Omental fat pad (tissue), 3 donors: ENCODE measurements at regions not wholly inside any gene's neighbourhood (a gene's known extent, or its start where the extent isn't known, plus 50 kb on each side); places are given as distances from the start of the nearest gene placed in this dataset.

Experiments used
- ATAC-seq: fragments of 150-250 bp; one replicate; pipeline ENCODE4 v1.9.1; 2016; ENCODE audit warnings: mild to moderate bottlenecking, moderate library complexity; ENCODE audit not compliant: low FRiP score
- DNase-seq: peaks from one replicate; pipeline ENCODE4 v3.0.0-alpha.2; 2019; ENCODE audit warnings: low spot score
- TF ChIP-seq, protein P1 (sequence below), 3 donors: fragments of 450-650 bp; IDR thresholded peaks; one replicate each; pipeline ENCODE4 v1.5.1; 2016 to 2017; ENCODE audit warnings: antibody characterized with exemption in 3 of 3, mild to moderate bottlenecking in 3 of 3, moderate library complexity in 2 of 3

GRCh38 chr11:71189768-71190315, 62.5 kb downstream of the SHANK2 start:
- TF ChIP-seq, protein P1, sequence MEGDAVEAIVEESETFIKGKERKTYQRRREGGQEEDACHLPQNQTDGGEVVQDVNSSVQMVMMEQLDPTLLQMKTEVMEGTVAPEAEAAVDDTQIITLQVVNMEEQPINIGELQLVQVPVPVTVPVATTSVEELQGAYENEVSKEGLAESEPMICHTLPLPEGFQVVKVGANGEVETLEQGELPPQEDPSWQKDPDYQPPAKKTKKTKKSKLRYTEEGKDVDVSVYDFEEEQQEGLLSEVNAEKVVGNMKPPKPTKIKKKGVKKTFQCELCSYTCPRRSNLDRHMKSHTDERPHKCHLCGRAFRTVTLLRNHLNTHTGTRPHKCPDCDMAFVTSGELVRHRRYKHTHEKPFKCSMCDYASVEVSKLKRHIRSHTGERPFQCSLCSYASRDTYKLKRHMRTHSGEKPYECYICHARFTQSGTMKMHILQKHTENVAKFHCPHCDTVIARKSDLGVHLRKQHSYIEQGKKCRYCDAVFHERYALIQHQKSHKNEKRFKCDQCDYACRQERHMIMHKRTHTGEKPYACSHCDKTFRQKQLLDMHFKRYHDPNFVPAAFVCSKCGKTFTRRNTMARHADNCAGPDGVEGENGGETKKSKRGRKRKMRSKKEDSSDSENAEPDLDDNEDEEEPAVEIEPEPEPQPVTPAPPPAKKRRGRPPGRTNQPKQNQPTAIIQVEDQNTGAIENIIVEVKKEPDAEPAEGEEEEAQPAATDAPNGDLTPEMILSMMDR (IDR thresholded peaks at IDR 0.05): no peak
- ATAC-seq (no peak), DNase-seq (no peak)

- TF ChIP-seq, protein P1 (IDR thresholded peaks at IDR 0.05): no peak
- DNase-seq (no peak), ATAC-seq (no peak)
Measured at GRCh38 chr11:71188886-71189767, 63.2 kb downstream of the SHANK2 start.

DNA sequence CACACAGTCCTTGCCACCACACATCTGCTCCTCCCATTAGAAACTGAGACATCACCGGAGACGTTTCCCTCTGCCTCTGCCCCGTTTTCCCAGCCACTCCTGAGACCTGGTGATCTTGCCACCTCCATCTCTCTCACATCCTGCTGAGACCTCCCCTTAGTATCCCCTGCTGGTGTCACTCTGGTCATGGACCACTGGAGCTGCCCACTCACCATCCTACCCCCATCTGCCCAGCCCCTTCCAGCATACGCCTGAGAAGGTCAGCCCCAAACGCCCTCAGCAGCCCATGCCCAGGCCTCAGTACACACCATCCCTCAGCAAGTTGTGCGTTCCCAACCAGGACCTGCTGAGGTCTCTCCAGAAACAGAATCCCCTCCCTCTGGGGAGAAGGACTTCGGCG, 64.3 kb downstream of the SHANK2 start:
- TF ChIP-seq, protein P1 (IDR thresholded peaks at IDR 0.05): no peak
- ATAC-seq (no peak), DNase-seq (no peak)

- TF ChIP-seq, protein P1 (IDR thresholded peaks at IDR 0.05): no peak
- ATAC-seq (no peak), DNase-seq (no peak)
Measured at GRCh38 chr11:71186806-71187205, 65.6 kb downstream of the SHANK2 start.

DNA sequence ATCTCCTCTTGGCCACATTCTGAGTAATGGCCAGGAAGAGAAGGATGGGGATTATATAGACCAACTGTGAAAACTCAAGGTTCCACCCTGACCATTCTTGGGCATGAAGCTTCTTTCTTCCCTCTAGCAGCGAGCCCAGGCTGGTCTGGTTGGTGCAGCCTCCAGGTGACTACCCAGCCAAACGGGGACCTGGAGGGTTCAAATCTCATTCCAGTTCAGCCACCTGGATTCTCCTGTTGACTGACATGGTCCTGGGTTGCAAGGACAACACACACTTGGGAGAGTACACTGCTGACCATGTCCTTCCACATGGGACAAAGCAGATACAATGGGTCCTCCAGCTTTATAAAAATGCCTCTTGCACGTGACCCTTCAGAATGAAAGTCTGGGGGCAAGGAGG, 67.0 kb downstream of the SHANK2 start:
- TF ChIP-seq, protein P1 (IDR thresholded peaks at IDR 0.05): no peak
- DNase-seq (no peak), ATAC-seq (no peak)

DNA sequence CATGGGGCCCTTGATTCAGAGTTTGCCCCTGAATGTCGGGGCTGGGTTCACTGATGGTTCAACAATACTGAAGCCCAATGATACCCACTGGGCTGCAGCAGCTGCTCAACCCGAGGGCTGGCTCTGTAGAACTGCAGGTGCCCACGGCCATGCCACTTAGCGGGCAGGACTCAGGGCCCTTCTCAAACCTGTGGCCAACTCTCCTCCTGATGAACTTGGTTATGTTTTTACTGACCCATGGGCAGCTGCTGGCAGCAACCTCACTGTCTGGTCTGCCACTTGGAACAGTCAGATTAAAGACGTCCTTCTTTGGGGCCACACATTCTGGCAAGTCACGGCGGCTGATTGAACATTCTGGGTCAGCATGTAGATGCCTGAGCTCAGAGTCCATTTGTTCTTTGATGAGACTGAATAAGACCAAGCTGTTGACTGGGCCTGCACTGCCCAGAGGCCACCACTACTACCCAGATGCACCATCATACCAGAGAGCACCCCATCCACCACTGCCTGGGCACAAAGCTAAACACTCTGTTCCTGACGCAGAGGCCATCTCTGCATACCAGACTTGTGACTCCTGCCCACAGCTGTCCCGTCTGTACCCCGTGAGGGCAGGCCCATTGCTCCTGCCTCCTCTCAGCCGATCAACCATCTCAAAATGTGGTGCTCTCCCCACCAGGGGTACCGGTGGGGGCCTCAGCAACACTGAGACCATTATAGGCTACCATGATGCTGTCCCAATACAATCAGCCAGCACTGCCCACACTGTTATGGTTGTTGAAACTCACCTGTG, 67.8 kb downstream of the SHANK2 start:
- TF ChIP-seq, protein P1 (IDR thresholded peaks at IDR 0.05): no peak
- DNase-seq (no peak), ATAC-seq (no peak)
